AG10803 (cell line): ENCODE measurements at regions not wholly inside any gene's neighbourhood (a gene's known extent, or its start where the extent isn't known, plus 50 kb on each side); places are given as distances from the start of the nearest gene placed in this dataset.

Source experiments
- DNase-seq: peaks from one replicate; pipeline ENCODE4 v3.0.0; 2010; ENCODE audit warnings: low read depth
- H3K4me3 ChIP-seq: 2 replicates; pipeline ENCODE4 v1.5.1; 2011; ENCODE audit warnings: mild to moderate bottlenecking, low read length, control low read depth
- CTCF ChIP-seq: conservative IDR thresholded peaks from 2 replicates; pipeline ENCODE4 v1.5.1; 2011; ENCODE audit warnings: mild to moderate bottlenecking, low read length, control low read depth, inconsistent platforms

- no peak for TF ChIP-seq CTCF
- no peak for DNase-seq
- no peak overlapping the region for H3K4me3 ChIP-seq
Measured at GRCh38 chr1:30603081-30603858, 120.1 kb downstream of the MATN1 start.

- H3K4me3 ChIP-seq: no peak overlapping the region
- TF ChIP-seq CTCF: peak; percentile 35
- DNase-seq: no peak
Measured at GRCh38 chr1:30601316-30602085, 121.9 kb downstream of the MATN1 start.

DNA sequence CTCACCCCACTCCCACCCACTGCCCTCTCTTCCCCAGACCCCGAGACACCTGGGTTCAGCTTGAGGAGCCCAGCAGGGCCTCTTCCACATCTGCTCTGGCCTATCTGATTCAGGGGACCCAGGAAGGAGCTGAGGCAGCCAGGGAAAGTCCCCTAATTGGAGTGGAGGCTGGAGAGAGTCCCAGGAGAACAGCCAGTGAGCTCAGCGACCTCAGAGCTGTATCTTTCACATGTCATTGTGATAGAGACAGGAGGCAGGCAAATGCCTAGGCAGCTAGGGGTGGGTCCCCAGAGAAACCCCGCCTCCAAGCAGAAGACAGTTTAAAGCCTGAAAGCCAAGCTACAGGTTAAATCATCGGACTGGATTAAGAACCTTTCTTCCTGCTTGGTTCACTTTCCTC lies 122.7 kb downstream of the MATN1 start:
- H3K4me3 ChIP-seq: no peak overlapping the region
- no peak for TF ChIP-seq CTCF
- DNase-seq: no peak

GRCh38 chr1:30600258-30600657 lies 123.1 kb downstream of the MATN1 start:
- no peak for DNase-seq
- no peak for TF ChIP-seq CTCF
- no peak overlapping the region for H3K4me3 ChIP-seq

DNA sequence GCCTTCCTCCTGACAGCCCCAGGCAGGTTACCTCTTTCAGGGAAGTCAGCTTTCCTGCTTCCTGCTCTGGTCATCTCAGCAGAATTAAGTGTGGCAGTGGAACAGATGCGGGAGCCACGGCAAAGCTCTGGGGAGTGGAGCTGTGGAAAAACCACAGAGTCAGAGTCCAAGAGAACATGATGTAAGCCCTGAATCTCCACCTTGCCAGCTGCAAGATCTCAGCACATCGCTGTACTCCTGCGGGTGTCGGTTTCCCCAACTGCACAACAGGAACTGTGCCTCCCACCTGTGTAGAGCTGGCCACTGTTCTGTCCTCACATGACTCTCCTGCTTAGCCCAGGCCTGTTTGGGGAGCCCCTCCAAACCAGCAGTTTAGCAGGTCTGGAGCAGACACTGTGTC lies 123.7 kb downstream of the MATN1 start:
- peak; percentile 24 for DNase-seq
- no peak for TF ChIP-seq CTCF
- H3K4me3 ChIP-seq: no peak overlapping the region

DNA sequence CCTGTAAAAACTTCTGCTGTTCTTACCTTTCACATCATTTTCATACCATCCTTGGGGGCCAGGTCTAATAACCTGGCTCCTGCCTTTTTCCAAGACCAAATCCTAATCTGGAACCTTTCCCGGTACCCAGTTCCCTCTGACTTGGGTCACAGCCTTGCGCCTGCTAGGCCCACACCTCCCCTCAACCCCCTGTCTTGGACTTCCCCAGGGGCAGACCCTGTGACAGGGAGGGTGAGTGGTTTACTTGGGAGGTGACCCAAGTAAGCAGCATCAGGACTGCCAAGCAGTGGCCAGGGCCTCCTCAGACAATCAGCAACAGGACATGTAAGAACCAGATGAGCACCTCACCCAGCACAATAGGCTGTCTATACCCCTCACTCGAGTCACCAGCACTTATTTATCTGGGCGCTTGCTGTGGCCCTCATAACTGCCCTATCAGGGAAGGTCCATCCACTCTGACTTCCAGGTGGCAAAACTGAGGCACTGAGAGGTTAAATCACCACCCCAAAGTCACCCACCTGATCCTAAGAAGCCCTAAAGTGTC lies 124.7 kb downstream of the MATN1 start:
- no peak for DNase-seq
- TF ChIP-seq CTCF: no peak
- no peak overlapping the region for H3K4me3 ChIP-seq

DNA sequence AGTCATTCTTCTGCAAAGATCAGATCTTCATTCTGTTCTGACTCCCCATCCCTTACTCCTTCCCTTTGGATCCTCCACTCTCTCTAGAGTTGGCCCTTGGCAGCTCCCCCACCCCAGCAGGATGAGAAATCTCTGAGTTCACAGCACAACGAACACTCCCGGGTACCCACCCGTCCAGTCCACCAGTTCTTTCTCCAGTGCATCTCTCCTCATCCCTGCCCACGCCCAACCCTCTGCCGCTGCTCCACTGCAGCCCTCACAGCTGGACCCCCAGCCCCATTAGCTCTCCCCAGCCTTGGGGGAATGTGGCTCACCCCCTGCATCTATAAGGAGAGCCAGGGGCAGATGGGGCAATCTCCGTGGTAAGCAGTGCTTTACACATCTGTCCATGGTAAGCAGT lies 125.7 kb downstream of the MATN1 start:
- no peak for DNase-seq
- H3K4me3 ChIP-seq: no peak overlapping the region
- no peak for TF ChIP-seq CTCF
